NOMO-1 treated with DMSO at 0.1 percent for 48 hours (cell line): ENCODE measurements at regions not wholly inside any gene's neighbourhood (a gene's known extent, or its start where the extent isn't known, plus 50 kb on each side); places are given as distances from the start of the nearest gene placed in this dataset.
"Not testable (repeated sequence)": the region's sequence is repeated elsewhere in the genome, so short reads cannot be mapped to it uniquely, and the experiment has no call there.

Source experiments
- DNase-seq: peaks from one replicate; lab custom pipeline; 2025; ENCODE audit not compliant: unreplicated experiment; lab: John Stamatoyannopoulos, UW

- DNase-seq, result no peak
Observed at GRCh38 chr3:65174713-65175112, 486.9 kb upstream of the ADAMTS9 start.

DNA sequence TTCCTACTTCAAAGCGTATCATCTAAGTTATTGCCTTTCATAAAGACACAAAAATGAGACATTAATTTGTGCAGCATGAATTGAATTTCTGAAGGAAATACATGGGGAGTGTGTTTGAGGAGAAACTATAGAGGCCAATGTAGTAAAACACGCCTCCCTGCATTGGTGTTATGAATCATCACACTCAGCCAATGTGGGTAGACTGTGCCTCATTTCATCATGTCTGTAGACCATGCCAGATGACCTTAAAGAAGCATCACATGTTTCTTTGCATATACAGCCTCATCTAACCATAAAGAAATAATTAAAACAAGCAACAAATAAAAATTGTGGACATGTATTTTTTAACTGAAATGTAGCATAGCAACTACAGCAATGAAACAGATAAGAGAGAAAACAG is 486.0 kb upstream of the ADAMTS9 start:
- DNase-seq, result no peak

DNA sequence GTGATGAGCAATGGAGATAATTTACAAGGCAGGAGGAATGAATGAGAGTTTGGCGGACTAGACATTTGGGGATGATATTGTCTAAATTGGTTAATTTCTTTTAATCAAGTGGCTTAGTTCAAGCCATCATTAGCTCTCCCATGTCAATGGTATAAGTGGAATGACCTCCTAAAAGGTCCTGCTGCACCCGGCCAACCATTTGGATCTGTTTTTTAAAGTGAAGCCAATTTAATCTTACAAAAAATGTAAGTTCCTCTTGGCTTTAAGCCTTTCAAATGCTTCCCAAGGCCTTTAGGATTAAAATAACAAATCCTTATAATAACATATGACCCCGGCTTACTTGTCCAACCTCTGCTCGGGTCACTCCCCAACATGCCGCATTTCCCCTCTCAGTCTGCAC is 484.4 kb upstream of the ADAMTS9 start:
- DNase-seq, result no peak

GRCh38 chr3:65170390-65171042 is 482.7 kb upstream of the ADAMTS9 start:
- no peak for DNase-seq

- DNase-seq, result no peak
Observed at GRCh38 chr3:65169961-65170360, 482.2 kb upstream of the ADAMTS9 start.

- DNase-seq, result no peak
Observed at GRCh38 chr3:65168547-65168946, 480.7 kb upstream of the ADAMTS9 start.

GRCh38 chr3:65166531-65166930 is 478.7 kb upstream of the ADAMTS9 start:
- no peak for DNase-seq

DNA sequence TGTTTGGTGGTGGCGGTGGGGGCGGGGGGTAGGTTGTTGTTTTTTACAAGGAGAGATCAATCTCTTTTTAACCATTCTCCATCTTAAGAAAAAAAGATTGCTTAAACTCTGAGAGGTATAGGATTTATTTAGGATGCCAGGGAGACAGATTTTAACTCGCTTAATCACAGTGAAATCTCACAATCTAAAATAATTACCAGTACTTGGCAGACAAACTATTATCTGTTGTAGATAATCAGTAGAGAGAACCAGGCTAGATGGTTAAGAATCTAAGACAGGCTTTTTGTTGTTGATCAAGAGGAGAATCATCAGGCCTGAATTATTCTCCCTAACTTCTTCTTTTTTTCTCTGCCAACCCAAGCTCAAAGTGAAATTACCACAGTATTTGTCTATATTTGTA is 470.2 kb upstream of the ADAMTS9 start:
- DNase-seq, result no peak

DNA sequence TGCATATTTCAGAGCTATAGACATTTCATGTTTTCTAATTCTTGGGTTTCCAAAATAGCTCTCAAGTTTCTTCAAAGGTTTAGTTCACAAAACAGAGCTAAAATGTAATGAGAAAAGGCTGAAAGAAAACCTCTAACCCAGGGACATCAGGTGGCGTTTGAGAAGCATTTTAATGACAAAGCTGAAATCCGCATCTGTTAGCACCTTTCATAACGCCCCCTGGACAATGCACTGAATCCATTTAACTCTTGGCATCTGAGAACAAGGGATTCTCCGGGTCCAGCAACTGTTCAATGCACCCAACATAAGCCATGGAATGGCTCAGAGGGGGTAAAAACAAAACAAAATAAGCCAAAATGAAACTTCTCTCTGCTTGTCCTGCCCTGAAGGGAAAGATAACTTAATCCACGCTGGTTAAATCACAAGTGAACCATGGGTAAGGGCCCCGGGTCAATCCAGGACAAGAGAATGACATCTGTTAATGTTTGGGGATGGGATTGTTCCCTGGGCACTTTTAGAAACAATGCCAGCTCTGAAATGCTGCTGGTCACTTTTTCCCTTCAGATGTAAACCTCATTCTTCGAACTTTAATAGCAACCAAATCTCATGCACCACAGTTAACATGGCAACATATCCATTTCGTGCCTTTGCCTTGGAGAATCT is 466.2 kb upstream of the ADAMTS9 start:
- no peak for DNase-seq

DNA sequence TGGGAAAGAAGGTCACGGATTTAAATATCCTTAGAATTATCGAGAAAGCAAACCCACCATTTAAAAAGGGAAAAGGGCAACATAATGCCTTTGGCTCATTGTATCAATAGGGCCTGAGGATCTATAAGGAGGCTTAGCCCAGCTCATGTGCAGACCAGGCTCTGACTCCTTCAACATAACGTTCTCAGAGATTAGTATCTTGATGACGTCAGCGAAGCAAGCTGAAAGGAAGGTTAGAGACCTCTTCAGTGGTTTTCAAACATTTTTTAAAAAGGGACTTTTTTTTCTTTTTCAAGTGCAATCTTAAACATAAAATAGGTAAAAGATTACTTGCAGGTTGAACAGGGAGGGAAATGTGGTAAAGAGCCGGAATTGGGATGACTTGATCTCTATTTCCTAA is 463.9 kb upstream of the ADAMTS9 start:
- DNase-seq, result no peak

- no peak for DNase-seq
Observed at GRCh38 chr3:65149877-65150276, 462.1 kb upstream of the ADAMTS9 start.

GRCh38 chr3:65148687-65149086 is 460.9 kb upstream of the ADAMTS9 start:
- DNase-seq, result no peak

DNA sequence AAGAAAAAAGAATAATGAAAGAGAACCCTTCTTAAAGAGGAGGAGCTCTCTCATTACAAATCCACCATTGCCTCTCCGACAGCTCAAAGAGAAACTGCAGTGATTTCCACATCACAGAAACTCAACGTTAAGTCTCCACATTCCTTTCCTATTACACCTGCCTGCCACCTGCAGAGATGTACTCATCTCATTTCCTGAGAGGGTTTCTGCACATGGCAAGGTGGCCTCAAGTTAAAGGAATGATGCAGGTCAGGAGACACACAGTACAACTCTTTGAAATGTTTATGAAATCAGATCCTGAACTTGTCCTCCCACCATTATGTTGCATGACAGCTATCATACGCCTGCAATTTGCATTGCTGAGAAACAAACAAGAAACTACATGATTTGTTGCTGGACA is 458.4 kb upstream of the ADAMTS9 start:
- no peak for DNase-seq

- no peak for DNase-seq
Observed at GRCh38 chr3:65145680-65146079, 457.9 kb upstream of the ADAMTS9 start.

- DNase-seq, result no peak
Observed at GRCh38 chr3:65144791-65145351, 457.1 kb upstream of the ADAMTS9 start.

- DNase-seq, result no peak
Observed at GRCh38 chr3:65142456-65142855, 454.7 kb upstream of the ADAMTS9 start.

GRCh38 chr3:65138556-65138955 is 450.8 kb upstream of the ADAMTS9 start:
- DNase-seq, result no peak

GRCh38 chr3:65133752-65134151 is 446.0 kb upstream of the ADAMTS9 start:
- DNase-seq, result not testable (repeated sequence)

GRCh38 chr3:65130782-65131181 is 443.0 kb upstream of the ADAMTS9 start:
- DNase-seq, result no peak

DNA sequence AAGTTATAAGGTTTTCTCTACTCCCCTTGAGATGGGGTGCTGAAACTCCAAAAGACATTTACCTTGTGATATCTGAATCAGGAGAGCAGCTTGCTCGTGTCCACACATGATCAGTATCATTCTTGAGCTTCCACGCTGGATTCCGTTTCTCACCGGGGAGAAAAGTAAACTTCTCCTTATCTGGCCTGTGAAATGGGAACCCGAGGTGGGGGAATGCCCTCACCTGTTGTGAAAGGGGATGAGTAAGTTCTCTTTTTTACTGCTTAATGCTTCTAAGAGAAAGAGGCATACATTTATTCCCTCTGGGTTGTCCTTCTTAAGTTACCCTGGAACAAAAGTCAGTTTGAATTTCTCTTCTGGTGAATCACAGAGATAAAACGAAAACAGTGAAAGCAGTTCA is 440.5 kb upstream of the ADAMTS9 start:
- DNase-seq, result no peak

DNA sequence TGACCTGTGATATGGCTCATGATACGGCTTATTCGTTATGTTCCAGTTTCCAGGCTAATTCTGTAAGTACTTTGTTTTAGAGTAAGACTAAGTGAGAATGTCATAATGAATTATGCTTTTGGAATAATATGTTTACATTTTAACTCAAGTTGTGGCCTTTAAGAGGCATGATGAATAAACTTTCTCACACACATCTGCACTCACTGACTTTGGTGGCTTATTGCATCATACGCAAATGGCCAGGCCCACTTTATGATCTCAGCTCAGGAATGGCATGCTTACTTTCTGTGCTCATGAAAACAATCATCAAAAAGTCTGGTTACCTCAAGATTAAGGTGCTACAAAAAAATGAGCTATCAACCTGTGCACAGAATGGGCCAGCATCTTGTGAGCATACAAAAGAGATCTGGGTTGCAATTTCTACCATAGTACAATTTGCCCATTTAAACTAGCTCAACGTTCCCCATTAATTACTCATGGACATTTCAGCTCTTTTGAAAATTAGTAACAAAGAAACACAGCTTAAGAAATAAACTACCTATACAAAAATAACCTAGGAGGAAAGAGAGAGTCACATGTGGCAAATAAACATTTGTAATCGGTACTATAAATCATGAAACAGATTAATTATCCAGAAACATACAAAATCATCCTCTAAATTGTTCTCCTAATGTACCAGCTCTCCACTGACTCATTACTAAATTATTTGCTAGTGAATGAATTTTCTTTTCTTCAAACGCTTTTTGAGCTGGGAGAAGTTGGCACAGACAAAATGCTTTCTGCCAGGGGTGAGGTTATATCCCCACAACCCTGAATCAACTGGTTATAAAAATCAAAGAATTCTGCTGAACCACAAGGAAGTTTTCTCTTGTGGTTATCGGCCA is 439.0 kb upstream of the ADAMTS9 start:
- no peak for DNase-seq

DNA sequence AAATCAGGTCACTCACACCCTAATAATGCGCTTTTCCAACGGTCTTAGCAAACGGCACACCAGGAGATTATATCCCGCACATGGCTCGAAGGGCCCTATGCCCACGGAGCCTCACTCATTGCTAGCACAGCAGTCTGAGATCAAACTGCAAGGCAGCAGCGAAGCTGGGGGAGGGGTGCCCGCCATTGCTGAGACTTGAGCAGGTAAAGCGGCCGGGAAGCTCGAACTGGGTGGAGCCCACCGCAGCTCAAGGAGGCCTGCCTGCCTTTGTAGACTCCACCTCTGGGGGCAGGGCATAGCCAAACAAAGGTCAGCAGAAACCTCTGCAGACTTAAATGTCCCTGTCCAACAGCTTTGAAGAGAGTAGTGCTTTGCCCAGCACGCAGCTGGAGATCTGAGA is 432.4 kb upstream of the ADAMTS9 start:
- not testable (repeated sequence) for DNase-seq
